Bronchial epithelial cell (primary cell): ENCODE measurements at regions not wholly inside any gene's neighbourhood (a gene's known extent, or its start where the extent isn't known, plus 50 kb on each side); places are given as distances from the start of the nearest gene placed in this dataset.

Source experiments
- DNase-seq: peaks from one replicate; pipeline ENCODE4 v3.0.0-alpha.2; 2010; ENCODE audit warnings: low read depth
- FAIRE-seq: peaks from 2 replicates; lab custom pipeline; 2011; peaks lifted over from hg19 to GRCh38; lab: Jason Lieb, UNC
- H3K27me3 ChIP-seq: 2 replicates; pipeline ENCODE4 v1.5.1; 2011; ENCODE audit warnings: low read length; ENCODE audit not compliant: control insufficient read depth, insufficient read depth
- H3K36me3 ChIP-seq: 2 replicates; pipeline ENCODE4 v1.5.1; 2011; ENCODE audit warnings: low read length; ENCODE audit not compliant: control insufficient read depth, insufficient read depth
- H3K4me3 ChIP-seq: 2 replicates; pipeline ENCODE4 v1.5.1; 2011; ENCODE audit warnings: mild to moderate bottlenecking, low read depth, low read length, control low read depth
- TF ChIP-seq, protein P1 (sequence below): IDR thresholded peaks from 2 replicates; pipeline ENCODE4 v1.5.1; 2011; ENCODE audit warnings: mild to moderate bottlenecking, moderate library complexity, low read length, control low read depth, inconsistent platforms; ENCODE audit not compliant: insufficient read depth, severe bottlenecking

DNA sequence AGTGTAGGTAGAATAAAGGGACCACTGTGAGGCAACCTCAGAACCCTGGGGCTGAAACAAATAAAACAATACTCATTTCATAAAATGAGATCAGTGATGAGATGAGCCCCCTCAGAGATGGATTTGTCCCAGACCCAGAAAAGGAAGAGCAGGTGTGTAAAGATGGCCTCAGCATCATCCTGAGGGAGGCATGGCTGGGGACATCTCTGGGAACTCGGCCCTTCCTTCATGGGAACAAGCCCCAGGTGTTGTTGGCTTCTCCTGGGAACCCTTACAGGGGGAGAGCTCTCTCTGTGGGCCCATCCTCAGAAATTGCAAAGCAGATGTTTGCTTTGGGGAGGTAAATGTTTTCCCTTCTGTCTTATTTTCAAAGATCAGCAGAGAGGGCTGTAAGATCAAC lies 133.2 kb upstream of the USP24 start:
- FAIRE-seq (no peak), DNase-seq (no peak)
- Histone ChIP-seq H3K36me3 (no peaks in the 10 kb centered on the region), H3K4me3 (no peak overlapping the region), H3K27me3 (peaks cover 2% of the 10 kb centered on the region)
- TF ChIP-seq, protein P1, sequence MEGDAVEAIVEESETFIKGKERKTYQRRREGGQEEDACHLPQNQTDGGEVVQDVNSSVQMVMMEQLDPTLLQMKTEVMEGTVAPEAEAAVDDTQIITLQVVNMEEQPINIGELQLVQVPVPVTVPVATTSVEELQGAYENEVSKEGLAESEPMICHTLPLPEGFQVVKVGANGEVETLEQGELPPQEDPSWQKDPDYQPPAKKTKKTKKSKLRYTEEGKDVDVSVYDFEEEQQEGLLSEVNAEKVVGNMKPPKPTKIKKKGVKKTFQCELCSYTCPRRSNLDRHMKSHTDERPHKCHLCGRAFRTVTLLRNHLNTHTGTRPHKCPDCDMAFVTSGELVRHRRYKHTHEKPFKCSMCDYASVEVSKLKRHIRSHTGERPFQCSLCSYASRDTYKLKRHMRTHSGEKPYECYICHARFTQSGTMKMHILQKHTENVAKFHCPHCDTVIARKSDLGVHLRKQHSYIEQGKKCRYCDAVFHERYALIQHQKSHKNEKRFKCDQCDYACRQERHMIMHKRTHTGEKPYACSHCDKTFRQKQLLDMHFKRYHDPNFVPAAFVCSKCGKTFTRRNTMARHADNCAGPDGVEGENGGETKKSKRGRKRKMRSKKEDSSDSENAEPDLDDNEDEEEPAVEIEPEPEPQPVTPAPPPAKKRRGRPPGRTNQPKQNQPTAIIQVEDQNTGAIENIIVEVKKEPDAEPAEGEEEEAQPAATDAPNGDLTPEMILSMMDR, result no peak

DNA sequence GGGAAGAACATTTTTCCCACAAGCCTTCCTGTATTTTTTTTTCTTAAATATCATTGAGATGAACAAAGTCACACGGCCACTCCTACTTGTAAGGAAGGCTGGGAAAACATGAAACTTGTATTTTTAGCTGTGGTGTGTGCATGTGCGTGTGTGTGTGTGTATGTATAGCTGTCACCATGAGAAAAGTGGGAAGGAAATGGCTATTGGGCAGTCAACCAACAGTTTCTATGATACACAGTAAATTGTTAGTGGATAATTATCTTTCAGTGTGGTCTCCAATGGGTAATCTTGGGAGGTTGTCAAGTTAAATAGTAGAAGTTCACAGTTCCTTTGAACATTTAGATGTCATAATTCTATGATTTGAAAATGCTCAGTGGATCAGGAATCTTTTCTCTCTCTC lies 132.7 kb upstream of the USP24 start:
- Histone ChIP-seq H3K36me3 (no peaks in the 10 kb centered on the region), H3K4me3 (no peak overlapping the region), H3K27me3 (peaks cover 2% of the 10 kb centered on the region)
- DNase-seq (no peak), FAIRE-seq (no peak)
- TF ChIP-seq, protein P1, result no peak

GRCh38 chr1:55347041-55347440 lies 131.9 kb upstream of the USP24 start:
- no peak for FAIRE-seq
- H3K36me3 ChIP-seq, result no peaks in the 10 kb centered on the region
- no peak overlapping the region for H3K4me3 ChIP-seq
- no peak for DNase-seq
- H3K27me3 ChIP-seq, result peaks cover 2% of the 10 kb centered on the region
- TF ChIP-seq, protein P1, result no peak

DNA sequence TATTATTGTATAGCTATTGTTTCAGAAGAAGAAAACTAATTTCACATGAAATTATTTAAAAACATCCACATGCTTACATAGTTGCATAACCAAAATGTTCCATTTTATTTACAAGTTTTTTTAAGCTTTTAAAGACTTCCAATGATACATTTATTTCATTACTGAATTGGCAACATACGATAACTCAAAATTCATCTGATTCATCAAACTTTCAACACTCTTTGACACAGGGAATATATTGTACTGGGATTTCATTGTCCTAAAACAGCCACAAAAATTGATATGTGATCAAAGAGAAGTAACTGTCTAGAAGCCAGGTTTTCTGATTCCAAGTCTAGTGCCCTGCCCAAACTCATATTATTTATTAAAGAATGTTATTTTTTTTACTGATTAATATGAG lies 131.4 kb upstream of the USP24 start:
- no peaks in the 10 kb centered on the region for H3K36me3 ChIP-seq
- TF ChIP-seq, protein P1, result no peak
- no peak for DNase-seq
- peaks cover 2% of the 10 kb centered on the region for H3K27me3 ChIP-seq
- no peak for FAIRE-seq
- H3K4me3 ChIP-seq, result no peak overlapping the region

DNA sequence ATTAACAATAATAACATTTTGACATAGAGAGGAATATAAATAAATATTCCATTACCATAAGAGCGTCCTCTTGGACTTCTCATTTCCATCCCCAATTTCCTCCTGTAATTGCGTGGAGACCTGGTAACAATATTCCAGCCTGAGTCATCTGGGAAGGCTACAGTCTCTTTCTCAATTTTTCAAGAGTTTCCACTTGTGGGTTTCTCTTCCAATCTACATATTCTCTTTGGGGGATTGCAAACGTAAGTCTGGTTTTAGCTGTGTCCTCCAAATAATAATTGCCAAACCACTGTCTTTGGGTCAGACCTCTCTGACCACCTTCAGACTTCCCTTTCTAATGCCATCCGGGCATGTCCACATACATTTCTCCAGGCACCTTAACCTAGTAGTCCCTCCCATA lies 124.5 kb upstream of the USP24 start:
- FAIRE-seq (no peak), DNase-seq (no peak)
- Histone ChIP-seq H3K36me3 (no peaks in the 10 kb centered on the region), H3K27me3 (no peaks in the 10 kb centered on the region), H3K4me3 (no peak overlapping the region)
- TF ChIP-seq, protein P1, result no peak

DNA sequence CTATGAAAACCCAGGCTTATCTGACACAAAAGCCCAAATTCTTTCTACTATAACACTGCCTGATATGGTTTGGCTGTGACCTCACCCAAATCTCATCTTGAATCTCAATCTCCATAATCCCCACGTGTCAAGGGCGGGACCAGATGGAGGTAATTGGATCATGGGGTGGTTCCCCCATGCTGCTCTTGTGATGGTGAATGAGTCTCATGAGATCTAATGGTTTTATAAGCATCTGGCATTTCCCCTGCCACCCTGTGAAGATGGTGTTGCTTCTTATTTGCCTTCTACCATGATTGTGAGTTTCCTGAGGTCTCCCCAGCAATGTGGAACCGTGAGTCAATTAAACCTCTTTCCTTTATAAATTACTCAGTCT lies 123.3 kb upstream of the USP24 start:
- TF ChIP-seq, protein P1, result no peak
- H3K36me3 ChIP-seq, result no peaks in the 10 kb centered on the region
- H3K4me3 ChIP-seq, result no peak overlapping the region
- no peaks in the 10 kb centered on the region for H3K27me3 ChIP-seq
- FAIRE-seq (no peak), DNase-seq (no peak)
